ENCODE measurements at regions not wholly inside any gene's neighbourhood (a gene's known extent, or its start where the extent isn't known, plus 50 kb on each side); places are given as distances from the start of the nearest gene placed in this dataset.
A peak's percentile ranks its signal among the peaks of the same experiment; 100 is the strongest.

GRCh38 chr4:30825008-30825770, 105.0 kb downstream of the PCDH7 start:
- Histone ChIP-seq H3K36me3 (ENCODE audit: insufficient read depth, low read length, poor library complexity, severe bottlenecking) (no peaks in the 10 kb centered on the region), H3K4me1 (ENCODE audit: insufficient read depth, low read length, poor library complexity, severe bottlenecking) (peaks cover 63% of the 10 kb centered on the region), H3K4me3 (ENCODE audit: low read depth, low read length, poor library complexity, severe bottlenecking) (no peak overlapping the region), H3K9me3 (ENCODE audit: low read depth, low read length, poor library complexity, severe bottlenecking) (no peaks in the 10 kb centered on the region), H3K27me3 (replicated peaks; ENCODE audit: insufficient read depth, low read depth, low read length, poor library complexity) (no peaks in the 10 kb centered on the region), H3K27ac (ENCODE audit: low read depth, low read length, poor library complexity, severe bottlenecking) (no peak overlapping the region)
- POLR2A ChIA-PET (ENCODE audit: low non-redundant PET): no interaction called here
- intact Hi-C loops (cut with micrococcal nuclease; ENCODE audit: unreplicated experiment): no loop called here
- TF ChIP-seq EZH2 (IDR thresholded peaks at IDR 0.05; ENCODE audit: borderline replicate concordance, low read depth, low read length, poor library complexity, severe bottlenecking): no peak
- no peak for TF ChIP-seq CTCF (conservative IDR thresholded peaks at IDR 0.05; ENCODE audit: low read depth, low read length)
- CTCF ChIA-PET: no interaction called here
- no TSS peak for BruUV-seq (replicated peaks)
- DNase-seq (ENCODE audit: low spot score): no peak

GRCh38 chr4:30828264-30828926, 108.2 kb downstream of the PCDH7 start:
- Histone ChIP-seq H3K4me1 (ENCODE audit: insufficient read depth, low read length, poor library complexity, severe bottlenecking) (peaks cover 60% of the 10 kb centered on the region), H3K27ac (ENCODE audit: low read depth, low read length, poor library complexity, severe bottlenecking) (no peak overlapping the region), H3K9me3 (ENCODE audit: low read depth, low read length, poor library complexity, severe bottlenecking) (no peaks in the 10 kb centered on the region), H3K36me3 (ENCODE audit: insufficient read depth, low read length, poor library complexity, severe bottlenecking) (no peaks in the 10 kb centered on the region), H3K4me3 (ENCODE audit: low read depth, low read length, poor library complexity, severe bottlenecking) (no peak overlapping the region), H3K27me3 (replicated peaks; ENCODE audit: insufficient read depth, low read depth, low read length, poor library complexity) (no peaks in the 10 kb centered on the region)
- ChIA-PET POLR2A (ENCODE audit: low non-redundant PET) (interaction anchor here (0.7 kb wide), 1 partner anchor 1015 kb away, joined by 4 read pairs; no protein-coding TSS in a partner anchor), CTCF (no interaction called here)
- BruUV-seq (replicated peaks): no TSS peak
- peak; percentile 19 for DNase-seq (ENCODE audit: low spot score)
- TF ChIP-seq CTCF (conservative IDR thresholded peaks at IDR 0.05; ENCODE audit: low read depth, low read length) (no peak), EZH2 (IDR thresholded peaks at IDR 0.05; ENCODE audit: borderline replicate concordance, low read depth, low read length, poor library complexity, severe bottlenecking) (no peak)
- intact Hi-C loops (cut with micrococcal nuclease; ENCODE audit: unreplicated experiment): no loop called here

GRCh38 chr4:30832639-30833038, 112.5 kb downstream of the PCDH7 start:
- CTCF ChIA-PET: no interaction called here
- no peaks in the 10 kb centered on the region for H3K36me3 ChIP-seq (ENCODE audit: insufficient read depth, low read length, poor library complexity, severe bottlenecking)
- no TSS peak for BruUV-seq (replicated peaks)
- no peaks in the 10 kb centered on the region for H3K27me3 ChIP-seq (replicated peaks; ENCODE audit: insufficient read depth, low read depth, low read length, poor library complexity)
- no peak for TF ChIP-seq EZH2 (IDR thresholded peaks at IDR 0.05; ENCODE audit: borderline replicate concordance, low read depth, low read length, poor library complexity, severe bottlenecking)
- no peak for TF ChIP-seq CTCF (conservative IDR thresholded peaks at IDR 0.05; ENCODE audit: low read depth, low read length)
- H3K27ac ChIP-seq (ENCODE audit: low read depth, low read length, poor library complexity, severe bottlenecking): no peak overlapping the region
- POLR2A ChIA-PET (ENCODE audit: low non-redundant PET): no interaction called here
- H3K4me1 ChIP-seq (ENCODE audit: insufficient read depth, low read length, poor library complexity, severe bottlenecking): peaks cover 70% of the 10 kb centered on the region
- no peak for DNase-seq (ENCODE audit: low spot score)
- no peaks in the 10 kb centered on the region for H3K9me3 ChIP-seq (ENCODE audit: low read depth, low read length, poor library complexity, severe bottlenecking)
- intact Hi-C loops (cut with micrococcal nuclease; ENCODE audit: unreplicated experiment): loop anchor here (10.0 kb wide), 2 partner anchors 108 to 122 kb away; partner anchors contain the start of gene PCDH7
- no peak overlapping the region for H3K4me3 ChIP-seq (ENCODE audit: low read depth, low read length, poor library complexity, severe bottlenecking)
